ENCODE measurements at regions not wholly inside any gene's neighbourhood (a gene's known extent, or its start where the extent isn't known, plus 50 kb on each side); places are given as distances from the start of the nearest gene placed in this dataset.

DNA sequence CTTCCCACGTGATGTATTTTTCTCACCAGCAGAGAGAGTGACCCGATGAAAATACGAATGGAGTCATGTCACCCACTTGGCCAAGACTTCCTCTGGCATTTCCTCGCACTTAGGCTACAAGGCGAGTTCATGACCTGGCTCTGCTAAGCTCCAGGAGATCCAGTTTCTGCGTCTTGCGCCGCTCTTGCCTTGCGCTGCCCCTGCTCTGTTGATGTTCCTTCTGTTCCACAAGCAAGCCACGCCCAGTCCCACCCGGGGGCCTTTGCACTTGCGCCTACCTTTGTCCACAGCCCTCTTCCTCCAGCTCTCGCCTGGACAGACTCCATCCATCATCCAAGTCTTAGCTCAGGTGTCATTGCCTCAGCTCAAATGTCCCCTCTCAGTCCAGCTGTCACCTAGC lies 116.3 kb upstream of the SHH start:
- TF ChIP-seq CTCF (IDR thresholded peaks at IDR 0.05), result no peak
- no peak for TF ChIP-seq POLR2A (IDR thresholded peaks at IDR 0.05)

All from thyroid gland (tissue), 4 donors.